WI38 (cell line): ENCODE measurements at regions not wholly inside any gene's neighbourhood (a gene's known extent, or its start where the extent isn't known, plus 50 kb on each side); places are given as distances from the start of the nearest gene placed in this dataset.

Experiments used
- H3K4me3 ChIP-seq: 2 replicates; pipeline ENCODE4 v1.5.1; 2011; ENCODE audit warnings: low read depth, mild to moderate bottlenecking, control low read depth, low read length
- TF ChIP-seq, protein P1 (sequence below): IDR thresholded peaks from 2 replicates; pipeline ENCODE4 v1.5.1; 2012; ENCODE audit warnings: low read depth, mild to moderate bottlenecking, control low read depth, low read length

DNA sequence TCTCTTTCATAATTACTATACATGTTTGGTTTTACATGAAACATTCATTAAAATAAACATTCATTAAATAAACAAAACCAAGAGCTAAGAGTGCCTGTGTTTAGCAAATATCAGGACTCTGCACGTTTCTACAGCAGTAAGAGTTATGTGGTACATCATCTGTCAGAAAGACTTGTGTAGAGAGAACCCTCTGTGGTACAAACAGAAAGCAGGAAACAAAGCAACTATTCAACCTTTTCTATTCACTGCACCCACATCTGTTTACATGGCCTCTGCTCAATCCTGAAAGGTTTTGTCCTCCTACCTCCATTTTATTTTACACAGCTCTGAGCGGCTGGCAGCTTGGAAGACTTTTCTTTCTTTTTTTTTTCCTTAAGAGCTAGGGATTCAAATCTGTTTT, 90.7 kb upstream of the PCDH18 start:
- H3K4me3 ChIP-seq: no peak overlapping the region
- TF ChIP-seq, protein P1, sequence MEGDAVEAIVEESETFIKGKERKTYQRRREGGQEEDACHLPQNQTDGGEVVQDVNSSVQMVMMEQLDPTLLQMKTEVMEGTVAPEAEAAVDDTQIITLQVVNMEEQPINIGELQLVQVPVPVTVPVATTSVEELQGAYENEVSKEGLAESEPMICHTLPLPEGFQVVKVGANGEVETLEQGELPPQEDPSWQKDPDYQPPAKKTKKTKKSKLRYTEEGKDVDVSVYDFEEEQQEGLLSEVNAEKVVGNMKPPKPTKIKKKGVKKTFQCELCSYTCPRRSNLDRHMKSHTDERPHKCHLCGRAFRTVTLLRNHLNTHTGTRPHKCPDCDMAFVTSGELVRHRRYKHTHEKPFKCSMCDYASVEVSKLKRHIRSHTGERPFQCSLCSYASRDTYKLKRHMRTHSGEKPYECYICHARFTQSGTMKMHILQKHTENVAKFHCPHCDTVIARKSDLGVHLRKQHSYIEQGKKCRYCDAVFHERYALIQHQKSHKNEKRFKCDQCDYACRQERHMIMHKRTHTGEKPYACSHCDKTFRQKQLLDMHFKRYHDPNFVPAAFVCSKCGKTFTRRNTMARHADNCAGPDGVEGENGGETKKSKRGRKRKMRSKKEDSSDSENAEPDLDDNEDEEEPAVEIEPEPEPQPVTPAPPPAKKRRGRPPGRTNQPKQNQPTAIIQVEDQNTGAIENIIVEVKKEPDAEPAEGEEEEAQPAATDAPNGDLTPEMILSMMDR: no peak

DNA sequence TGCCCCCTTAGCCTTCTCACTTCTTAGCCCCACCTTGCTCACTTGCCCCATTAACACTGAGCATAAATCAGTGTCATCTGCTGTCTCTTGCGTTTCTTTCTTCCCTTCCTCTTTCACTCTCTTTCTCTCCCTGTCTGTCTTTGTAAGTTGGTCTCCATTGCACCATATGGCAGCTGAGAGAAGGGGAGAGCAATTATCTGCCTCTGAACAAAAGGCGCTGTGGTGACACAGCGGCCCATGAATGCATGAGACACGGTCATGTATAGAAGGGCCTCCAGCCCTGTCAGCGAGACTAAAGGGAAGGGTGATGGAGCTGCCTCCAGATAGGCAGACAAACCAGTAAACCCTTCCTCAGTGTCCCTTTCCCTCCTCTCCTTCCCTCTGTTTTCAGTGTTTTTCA, 88.8 kb upstream of the PCDH18 start:
- TF ChIP-seq, protein P1: no peak
- no peak overlapping the region for H3K4me3 ChIP-seq

DNA sequence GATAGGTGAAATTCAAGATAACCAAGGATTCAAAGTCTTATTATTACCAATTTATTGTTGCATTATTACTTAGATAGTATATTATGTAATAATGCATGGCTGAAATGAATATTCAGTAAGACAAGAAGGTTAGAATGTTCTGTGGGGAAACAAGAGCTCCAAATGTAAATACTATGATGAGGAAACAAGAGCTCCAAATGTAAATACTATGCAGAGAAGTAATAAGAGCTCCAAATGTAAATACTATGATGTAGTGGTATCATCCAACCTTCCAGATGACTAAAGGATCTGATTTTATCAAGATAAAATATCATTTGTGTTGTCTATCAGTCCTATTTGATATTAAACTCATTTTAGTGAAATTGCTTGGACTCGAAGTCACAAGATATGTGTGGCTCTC, 82.2 kb upstream of the PCDH18 start:
- no peak overlapping the region for H3K4me3 ChIP-seq
- TF ChIP-seq, protein P1: no peak

DNA sequence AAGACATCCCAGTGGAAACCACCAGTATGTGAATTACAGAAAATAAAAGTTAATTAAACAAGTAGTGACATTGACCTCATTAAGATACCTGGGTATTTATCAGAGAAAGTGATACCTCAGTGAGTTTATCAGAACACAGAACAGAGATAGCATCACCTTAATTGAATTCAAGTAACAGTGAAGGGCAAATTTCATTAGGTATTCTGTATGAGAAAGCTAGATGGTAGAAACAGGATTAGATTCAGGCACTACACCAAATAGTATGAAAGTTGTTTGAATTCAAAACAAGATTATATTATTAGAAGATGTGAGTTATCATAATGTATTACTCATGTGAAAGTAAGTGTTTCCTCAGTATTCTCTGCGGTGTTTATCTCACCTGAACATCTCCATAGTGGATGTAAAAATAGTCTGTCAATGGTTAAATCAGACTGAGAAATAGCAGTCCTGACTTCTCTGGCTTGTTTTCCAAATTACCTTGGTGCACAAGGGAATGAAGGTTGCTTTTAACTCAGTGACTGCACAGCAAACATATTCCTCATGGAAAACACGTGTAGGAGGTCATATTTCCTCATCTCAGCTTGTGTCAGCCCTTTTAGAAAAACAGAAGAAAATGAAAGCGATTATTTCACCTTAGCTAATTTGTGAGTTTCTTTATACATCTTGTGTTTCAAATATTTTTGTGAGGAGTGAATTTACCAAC, 79.9 kb upstream of the PCDH18 start:
- H3K4me3 ChIP-seq: no peak overlapping the region
- TF ChIP-seq, protein P1: no peak

DNA sequence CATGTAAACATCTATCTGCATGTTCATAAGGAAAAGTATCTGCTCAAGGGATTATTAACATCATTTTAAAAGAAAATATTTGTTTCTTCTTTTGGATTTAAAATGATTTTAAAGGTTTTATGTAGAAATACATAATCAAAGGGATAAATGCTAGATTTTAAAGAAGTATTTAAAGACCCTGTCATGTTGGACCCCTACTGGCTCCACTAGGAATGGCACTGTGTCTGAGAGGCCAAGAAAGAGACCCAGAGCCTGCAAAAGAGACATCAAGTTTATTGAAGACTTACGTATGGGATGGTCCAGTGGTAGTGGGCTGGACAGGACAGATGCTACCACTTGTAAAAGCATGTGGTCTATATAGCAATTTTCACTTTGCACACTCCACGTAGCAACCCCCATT, 78.7 kb upstream of the PCDH18 start:
- TF ChIP-seq, protein P1: peak; percentile 68
- H3K4me3 ChIP-seq: no peak overlapping the region

DNA sequence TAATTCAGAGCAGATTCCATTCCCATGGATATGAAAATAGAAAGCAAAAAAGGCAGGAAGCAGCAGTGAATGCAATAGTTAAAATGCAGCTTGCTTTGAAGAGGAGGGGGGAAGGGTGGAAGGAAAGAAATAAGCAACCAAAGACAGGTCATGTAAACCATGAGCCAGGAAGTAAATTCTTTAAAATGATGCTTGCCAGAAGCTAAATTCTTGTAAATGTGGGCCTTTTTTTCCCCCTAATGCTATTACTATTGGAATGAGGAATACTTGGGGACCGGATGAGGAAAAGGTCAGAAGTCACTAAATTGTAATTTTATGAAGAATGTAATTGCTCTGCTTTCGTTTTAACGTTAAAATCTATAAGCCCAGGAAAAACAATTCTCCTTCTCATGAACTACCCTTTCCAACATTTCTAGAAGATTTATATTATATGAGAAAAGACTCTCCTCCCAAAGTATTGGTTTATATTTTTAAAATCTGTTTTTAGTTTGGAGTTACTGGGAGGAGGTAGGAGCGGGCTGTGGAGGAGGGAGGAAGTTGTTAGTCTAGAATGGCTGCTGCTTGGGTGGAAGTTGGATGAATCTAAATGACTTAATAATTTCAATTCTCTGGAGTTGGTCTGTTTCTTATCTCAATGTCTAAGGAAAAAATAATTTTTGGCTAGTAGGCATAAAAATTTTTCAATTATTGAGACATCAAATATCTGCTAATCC, 77.6 kb upstream of the PCDH18 start:
- H3K4me3 ChIP-seq: peak overlapping the region; percentile 35
- TF ChIP-seq, protein P1: no peak

DNA sequence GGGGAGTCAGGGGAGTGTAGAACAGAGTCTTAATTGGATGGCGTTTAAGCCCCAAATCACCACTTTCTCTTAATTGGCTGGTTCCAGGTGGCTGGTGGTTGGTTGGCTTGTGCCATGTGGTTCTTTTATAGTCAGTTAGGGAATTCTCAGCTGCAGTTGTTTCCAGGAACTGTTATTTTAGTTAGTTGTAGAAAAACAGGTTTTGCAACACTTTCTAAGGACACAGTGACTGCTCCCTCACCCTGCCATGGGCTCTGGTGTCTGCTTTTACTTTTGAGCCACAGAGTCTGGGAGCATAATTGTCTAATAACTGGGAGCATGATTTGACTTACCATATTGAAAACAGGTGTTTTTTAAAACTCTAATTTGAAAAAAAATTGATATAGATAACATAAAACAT, 75.8 kb upstream of the PCDH18 start:
- TF ChIP-seq, protein P1: no peak
- no peak overlapping the region for H3K4me3 ChIP-seq
